Stimulated activated CD4-positive, alpha-beta T cell treated with anti-CD3 and anti-CD28 coated beads, Interleukin-2, amount 100 ng/mL, for 4 hours (primary cell): ENCODE measurements at regions not wholly inside any gene's neighbourhood (a gene's known extent, or its start where the extent isn't known, plus 50 kb on each side); places are given as distances from the start of the nearest gene placed in this dataset.
"Not testable (repeated sequence)": the region's sequence is repeated elsewhere in the genome, so short reads cannot be mapped to it uniquely, and the experiment has no call there.

Source experiments
- DNase-seq: peaks from one replicate; pipeline ENCODE4 v3.0.0-alpha.2; 2020; ENCODE audit warnings: low read depth

DNA sequence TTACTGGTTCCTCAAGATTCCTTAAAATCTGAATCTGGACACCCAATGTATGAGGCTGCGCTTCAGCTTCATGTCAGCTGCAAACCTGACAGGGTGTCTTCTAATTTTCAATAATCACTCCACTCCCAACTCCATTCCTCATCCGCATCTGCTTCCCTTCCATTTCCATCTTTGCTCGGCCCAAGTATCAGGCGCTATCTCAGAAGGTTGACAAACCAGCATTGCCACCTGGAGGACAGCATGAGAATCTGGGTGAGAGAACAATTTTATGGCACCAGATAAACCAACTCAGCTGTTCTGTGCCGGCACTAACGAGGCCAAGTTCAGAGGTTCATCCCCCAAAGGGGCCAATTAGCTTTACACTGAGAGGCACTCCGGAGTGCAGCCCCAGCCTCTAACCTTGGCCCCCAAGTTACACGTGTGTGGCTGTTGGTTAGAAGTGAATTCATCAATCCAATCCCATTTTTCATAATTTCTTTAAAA is 79.1 kb upstream of the LMO2 start:
- DNase-seq: no peak

DNA sequence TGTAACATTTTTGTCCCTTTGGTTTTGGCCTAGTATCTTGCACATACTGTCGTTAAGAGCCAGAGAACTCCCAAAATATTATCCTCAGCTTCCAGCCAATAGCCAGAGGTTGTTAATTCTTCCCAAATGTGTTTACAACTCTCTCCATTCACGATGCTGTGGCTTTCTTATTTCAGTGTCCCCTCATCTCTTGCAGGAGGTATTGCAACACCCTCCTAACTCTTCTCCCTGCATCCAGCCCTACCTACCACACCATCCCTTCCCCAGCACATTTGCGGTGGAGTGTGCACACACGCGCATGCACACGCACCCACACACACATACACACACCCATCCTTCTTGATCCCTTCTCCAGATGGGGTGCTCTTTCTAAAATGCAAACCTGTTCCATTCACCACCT is 75.6 kb upstream of the LMO2 start:
- no peak for DNase-seq

DNA sequence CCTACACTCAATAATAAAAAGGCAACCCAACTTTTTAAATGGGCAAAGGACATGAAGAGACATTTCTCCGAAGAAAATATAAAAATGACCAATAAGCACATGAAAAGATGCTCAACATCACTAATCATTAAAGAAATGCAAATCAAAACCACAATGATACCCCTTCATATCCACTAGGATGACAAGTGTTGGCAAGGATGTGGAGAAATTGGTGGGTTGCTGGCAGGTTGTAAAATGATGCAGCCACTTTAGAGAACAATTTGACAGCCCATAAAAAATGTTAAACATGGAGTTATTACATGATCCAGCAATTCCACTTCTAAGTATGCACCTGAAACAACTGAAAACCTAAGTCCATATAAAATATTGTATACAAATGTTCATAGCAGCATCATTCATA is 73.2 kb upstream of the LMO2 start:
- DNase-seq: no peak

DNA sequence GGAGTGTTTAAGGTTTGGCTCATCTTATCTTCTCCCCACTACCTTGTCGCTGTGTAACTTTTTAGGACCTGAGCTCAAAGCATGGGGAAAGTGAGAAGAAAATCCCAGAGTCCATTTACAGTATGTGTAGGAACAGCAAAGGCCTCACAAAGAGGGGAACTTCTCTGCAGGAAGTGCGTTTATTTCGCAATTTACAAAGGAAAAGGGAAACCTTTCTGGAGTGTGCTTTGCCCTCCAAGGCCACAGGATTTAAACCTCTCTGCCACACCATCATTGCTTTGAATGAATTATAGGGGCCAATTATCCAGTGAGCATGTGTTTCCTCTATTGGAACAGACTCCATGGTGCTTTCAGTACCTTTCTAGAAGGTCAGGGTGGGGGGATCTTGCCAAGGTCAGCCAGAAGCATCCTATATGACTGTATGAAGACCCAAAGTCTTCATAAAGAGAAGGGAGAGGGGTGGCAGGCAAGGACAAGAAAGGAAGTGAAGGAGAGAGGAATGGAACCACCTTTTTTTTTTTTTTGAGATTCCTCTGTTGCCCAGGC is 68.1 kb upstream of the LMO2 start:
- no peak for DNase-seq

DNA sequence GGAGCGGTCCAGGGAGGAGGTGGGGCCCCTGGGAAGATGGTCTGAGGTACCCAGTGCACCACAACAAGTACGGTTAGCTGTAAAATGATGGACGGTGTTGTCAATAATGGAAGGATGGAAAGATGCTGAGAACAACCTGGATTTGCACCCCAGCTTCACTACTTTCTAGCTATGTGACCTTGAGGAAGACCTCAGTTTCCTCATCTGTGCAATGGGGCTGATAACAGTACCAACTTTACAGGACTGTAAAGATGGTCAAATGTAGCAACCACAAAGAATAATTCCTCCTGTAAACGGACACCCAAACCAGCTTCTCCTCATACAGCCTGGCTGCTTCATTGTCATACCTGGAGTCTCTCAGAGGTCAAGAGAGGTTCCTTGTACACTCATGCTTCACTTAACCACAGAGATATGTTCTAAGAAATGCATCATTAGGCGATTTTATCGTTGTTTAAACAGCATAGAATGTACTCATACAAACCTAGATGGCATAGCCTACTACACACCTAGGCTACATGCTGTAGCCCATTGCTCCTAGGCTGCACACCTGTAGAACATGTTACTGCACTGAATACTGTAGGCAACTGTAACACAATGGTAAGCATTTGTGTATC is 65.5 kb upstream of the LMO2 start:
- DNase-seq: no peak

DNA sequence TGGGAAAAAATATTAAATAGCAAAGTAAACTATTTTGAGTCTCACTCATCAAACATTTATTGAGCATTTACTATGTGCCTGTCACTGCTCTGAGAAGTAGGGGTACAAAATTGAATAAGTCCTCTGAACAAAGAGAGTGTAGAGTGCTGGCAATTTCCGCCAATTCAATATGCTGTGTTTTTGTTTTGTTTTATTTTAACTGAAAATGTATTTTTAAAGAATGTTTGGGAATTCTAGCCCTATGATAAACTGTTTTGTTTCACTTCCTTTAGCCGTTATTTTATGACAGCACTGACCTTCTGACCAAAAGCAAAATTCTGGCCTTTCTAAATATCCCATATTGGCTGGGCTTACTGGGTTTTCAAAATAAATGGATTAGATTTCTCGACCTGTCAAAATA is 64.7 kb upstream of the LMO2 start:
- DNase-seq: no peak

DNA sequence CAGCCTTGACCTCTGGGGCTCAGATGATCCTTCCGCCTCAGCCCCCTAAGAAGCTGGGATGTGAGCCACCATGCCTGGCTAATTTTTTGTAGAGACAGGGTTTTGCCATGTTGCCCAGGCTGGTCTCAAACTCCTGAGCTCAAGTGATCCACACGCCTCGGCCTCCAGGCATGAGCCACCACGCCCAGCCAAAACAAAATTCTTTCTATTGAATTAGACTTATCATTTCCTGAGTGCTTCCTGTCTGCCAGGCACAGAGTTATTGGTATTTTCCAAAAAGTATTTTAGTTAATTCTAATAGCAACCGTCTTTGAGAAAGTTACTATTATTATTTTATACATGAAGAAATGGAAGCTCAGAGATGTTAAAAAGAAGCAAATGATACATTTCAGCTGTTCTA is 61.4 kb upstream of the LMO2 start:
- no peak for DNase-seq

DNA sequence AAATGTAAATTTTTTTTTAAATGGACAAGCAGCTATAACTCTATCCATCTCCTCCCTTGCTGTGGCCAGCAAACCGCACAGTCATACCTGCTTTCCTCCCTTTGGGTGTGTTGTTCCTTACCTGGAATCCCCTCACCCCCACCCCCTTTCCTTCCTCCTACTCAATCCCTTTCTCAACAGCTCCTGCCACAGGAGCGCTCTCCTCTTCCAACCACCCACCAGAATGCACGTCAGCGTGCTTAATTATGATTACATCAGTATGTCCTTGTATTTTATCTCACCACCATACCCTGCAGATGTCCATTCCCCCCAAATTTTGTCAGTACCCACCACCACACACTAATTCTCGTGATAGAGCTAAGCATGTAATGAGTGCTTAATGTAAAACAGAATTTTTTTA is 60.9 kb upstream of the LMO2 start:
- DNase-seq: no peak

DNA sequence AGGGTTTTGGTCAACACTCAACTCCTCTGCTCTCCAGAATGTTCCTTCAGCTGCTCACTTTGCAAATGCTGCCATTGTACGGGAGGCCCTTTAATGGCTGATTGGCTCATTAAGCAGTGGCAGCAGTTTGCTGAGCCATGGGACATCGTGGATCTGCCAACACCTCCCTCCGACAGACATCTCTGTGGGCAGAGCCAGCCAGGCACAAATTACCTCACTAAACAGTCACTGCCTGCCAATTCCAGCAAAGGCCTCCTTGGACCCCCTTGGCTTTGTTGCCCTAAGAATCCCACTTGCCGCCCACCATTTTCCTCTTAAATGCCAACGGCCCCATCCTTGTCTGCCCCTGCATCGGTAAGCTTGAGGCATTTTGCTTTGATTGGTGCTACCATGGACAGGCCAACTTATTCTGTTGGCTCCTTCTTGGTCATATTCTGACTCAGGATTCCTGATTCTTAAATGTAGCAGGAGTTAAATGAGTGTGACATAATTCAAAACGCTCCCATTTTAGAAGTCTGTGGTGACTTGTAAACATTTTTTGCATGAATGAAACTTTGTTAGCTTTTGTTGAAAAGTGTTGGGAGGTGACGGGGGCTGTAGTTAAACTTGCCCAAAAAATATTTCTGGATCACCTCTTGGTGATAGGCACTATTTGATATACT is 57.5 kb upstream of the LMO2 start:
- DNase-seq: no peak

DNA sequence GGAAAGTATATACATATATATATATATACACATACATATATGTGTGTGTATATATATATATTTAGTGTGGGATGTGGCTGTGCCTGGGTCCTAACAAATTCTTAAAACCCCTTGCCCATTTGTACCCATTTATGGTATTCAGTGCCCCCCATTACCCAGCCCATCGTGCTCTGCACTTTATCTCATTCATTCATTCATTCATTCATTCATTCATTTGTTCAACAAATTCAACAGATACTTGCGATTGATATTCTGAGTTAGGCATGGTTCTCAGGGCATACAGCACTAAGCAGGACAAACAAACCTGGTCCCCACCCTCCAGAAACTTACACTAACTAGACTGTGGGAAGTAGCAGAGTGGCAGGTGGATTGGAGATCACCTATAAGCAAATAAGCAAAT is 56.6 kb upstream of the LMO2 start:
- DNase-seq: no peak

DNA sequence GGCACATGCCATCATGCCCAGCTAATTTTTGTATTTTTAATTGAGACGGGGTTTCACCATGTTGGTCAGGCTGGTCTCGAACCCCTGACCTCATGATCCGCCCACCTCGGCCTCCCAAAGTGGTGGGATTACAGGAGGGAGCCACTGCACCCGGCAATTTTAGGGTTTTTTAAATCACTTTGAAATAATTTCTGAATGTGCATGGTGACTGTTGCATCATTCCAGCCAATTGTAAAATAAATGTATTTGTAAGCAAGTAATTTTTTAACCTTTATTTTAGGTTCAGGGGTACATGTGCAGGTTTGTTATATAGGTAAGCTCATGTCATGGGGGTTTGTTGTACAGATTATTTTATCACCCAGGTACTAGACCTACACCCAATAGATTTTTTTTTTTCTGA is 56.0 kb upstream of the LMO2 start:
- DNase-seq: not testable (repeated sequence)

DNA sequence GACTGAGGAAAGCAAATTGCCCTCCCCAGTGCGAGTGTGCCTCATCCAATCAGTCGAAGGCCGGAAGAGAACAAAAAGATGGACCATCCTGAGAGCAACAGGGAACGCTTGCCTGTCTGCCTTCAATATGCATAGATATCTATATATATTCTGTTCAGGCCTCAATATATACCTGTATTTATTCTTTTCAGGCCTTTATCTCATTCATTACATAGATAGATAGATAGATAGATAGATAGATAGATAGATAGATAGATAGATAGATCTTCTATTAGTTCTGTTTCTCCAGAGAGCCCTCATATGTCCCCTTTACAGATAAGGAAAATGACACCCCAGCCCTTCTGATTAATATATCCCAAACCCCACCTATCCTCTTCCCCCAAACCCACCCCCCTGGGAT is 55.1 kb upstream of the LMO2 start:
- DNase-seq: no peak

DNA sequence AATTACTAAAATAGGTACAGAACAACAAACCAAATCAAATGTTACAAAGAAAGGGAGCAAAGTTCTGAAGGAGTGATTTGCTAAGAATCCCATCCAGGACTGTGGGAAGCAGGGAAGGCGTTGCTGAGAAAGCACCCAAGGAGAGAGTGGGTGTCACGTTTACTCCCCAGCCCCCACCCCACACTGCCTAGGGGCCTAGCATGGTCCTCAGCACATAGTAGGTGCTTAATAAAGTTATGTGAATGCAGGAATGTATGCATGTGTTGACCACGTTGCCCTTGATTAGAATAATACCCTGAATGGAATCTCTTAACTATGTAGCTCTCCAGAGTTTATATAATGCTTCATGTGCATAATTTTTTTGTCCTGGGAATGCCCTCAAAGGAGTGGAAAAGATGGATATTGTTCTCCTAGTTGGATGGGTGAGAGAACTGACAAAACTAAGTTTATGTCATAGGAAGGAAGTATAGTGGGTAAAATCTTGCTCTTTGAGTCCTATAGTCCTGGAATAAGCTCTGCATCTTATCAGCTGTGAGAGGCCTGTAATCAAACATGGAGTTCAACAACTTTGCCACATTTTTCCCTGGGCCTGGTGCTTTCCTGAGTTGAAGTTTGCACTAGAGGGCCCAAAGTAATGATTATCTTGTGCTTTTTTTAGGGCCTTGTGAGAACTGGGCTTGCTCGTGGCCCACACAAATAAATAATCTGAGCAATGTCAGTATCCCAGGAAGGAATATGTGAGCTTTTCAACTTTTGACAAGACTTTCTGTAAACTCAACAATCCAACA is 53.8 kb upstream of the LMO2 start:
- no peak for DNase-seq

DNA sequence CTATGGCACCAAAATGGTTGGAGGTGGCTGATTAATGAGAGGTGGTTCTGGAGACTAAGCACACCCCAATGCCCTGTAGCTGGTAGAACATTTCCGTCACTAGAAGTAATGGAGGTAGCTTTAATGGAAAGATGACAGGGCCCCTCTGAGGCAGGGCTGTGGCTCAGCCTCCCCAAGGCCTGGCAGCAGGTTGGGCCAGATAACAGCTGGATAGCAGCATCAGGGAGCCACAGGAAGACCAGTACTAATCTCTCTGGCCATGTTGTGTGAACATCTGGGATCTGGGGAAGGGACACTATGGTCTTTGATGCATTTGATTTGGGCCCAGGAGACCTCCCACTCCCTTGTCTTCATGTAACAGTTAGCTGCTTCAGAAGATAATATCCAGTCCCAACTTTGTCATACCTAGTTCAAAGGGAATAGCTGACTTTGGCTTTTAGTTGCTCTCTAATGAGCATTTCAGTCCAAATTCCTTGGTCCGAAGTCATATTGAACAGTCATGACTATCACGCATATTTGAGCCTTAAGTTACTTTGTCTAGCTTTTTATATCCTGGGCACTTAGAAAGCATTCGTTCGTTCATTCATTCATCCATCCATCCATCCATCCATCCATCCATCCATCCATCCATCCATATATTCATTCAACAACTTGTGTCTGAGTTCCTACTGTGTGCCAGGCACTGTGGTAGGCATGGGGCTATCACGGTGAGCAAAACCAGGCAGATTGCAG is 53.0 kb upstream of the LMO2 start:
- DNase-seq: no peak

DNA sequence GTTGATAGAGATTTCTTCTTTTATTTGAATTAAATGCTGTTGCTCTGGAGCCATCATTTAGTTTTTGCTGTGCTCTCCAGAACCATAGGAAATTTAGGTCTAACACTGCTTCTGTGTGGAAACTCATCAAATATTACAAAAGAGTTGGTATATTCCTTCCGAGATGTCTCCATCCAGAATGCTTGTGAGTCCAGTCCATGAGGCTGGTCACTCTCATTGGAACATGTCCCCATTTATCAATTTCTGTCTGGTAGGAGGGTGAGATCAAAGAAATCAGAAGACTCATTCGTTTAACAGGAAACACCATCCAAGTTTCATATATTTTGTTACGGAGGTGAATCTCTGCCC is 52.4 kb upstream of the LMO2 start:
- no peak for DNase-seq

DNA sequence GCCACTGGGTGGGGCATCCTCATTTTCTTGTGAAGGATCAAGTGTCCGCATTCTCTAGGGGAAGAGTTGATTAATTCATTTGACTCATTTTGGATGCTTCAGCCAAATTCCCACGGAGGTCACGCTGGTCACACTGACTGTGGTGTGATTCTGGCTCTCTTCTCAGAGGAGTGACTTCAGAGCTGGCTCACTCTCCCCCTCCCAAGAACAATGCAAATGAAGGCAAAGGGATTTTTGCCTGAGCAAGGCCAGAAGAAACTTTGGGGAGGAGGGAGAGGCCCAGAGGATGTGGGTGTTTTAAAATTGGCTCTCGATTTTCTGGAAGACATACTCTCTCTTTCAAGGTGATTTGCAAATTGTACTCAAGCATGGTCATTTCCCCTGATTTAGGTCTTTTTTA is 51.1 kb upstream of the LMO2 start:
- DNase-seq: no peak

DNA sequence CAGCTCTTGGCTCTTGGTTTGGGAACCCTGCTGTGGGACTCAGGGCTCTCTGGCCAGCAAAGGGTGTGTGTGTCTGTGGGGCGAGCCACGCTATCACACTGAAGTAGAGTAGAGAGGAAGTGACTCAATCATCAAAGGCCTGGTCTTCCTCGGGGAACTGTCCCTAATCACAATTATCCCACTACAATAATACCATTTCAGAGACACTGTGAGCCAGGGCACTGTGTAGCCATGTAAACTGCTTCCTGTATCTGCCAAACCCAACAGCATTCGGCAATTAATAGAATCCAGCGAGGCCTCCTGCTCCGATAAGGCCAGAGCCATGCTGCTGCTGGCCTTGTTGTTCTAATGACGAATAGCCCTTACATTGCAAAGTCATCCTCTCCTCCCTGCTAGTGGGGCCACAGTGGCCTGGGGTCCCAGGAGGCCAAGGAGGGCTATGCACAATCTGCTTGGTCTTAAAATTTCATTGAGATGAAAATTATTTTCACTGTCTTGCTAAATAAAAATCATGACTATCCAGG is 49.8 kb upstream of the LMO2 start:
- DNase-seq: no peak
